Liver (tissue), 8 donors: ENCODE measurements at regions not wholly inside any gene's neighbourhood (a gene's known extent, or its start where the extent isn't known, plus 50 kb on each side); places are given as distances from the start of the nearest gene placed in this dataset.

Source experiments
- DNase-seq: peaks from one replicate; pipeline ENCODE4 v3.0.0-alpha.2; 2017; ENCODE audit warnings: low spot score
- H3K27ac ChIP-seq, 2 donors: one replicate each; pipeline ENCODE4 v1.7.0; 2013; ENCODE audit warnings: inconsistent platforms in 2 of 2, low read length in 2 of 2, control low read depth in 1 of 2, low read depth in 1 of 2, mild to moderate bottlenecking in 1 of 2
- H3K27me3 ChIP-seq, 4 donors: one replicate each; pipeline versions ENCODE4 v1.6.1 to v1.7.0; 2013; ENCODE audit warnings: low read length in 3 of 4, inconsistent platforms in 1 of 4, mild to moderate bottlenecking in 1 of 4, moderate library complexity in 1 of 4; ENCODE audit not compliant: control insufficient read depth in 4 of 4, insufficient read depth in 4 of 4
- H3K36me3 ChIP-seq, 4 donors: one replicate each; pipeline versions ENCODE4 v1.6.1 to v1.7.0; 2013; ENCODE audit warnings: low read length in 3 of 4, mild to moderate bottlenecking in 3 of 4, low read depth in 1 of 4, moderate library complexity in 1 of 4; ENCODE audit not compliant: control insufficient read depth in 4 of 4, insufficient read depth in 3 of 4
- H3K4me1 ChIP-seq, 4 donors: one replicate each; pipeline versions ENCODE4 v1.6.1 to v1.7.0; 2013; ENCODE audit warnings: low read length in 3 of 4, mild to moderate bottlenecking in 3 of 4, moderate library complexity in 1 of 4; ENCODE audit not compliant: control insufficient read depth in 4 of 4, insufficient read depth in 4 of 4
- H3K4me3 ChIP-seq, 3 donors: one replicate each; pipeline versions ENCODE4 v1.6.1 to v1.7.0; 2013; ENCODE audit warnings: low read length in 3 of 3, control low read depth in 1 of 3, low read depth in 1 of 3, mild to moderate bottlenecking in 1 of 3
- H3K9ac ChIP-seq, 2 donors: one replicate each; pipeline ENCODE4 v1.7.0; 2013; ENCODE audit warnings: low read length in 2 of 2, mild to moderate bottlenecking in 2 of 2, moderate library complexity in 2 of 2, control low read depth in 1 of 2, low read depth in 1 of 2
- H3K9me3 ChIP-seq, 4 donors: one replicate each; pipeline versions ENCODE4 v1.6.1 to v1.7.0; 2013; ENCODE audit warnings: low read length in 3 of 4; ENCODE audit not compliant: control insufficient read depth in 4 of 4
- EGR1 ChIP-seq, 2 donors: IDR thresholded peaks; 2 replicates each; pipeline ENCODE4 v1.6.1; 2016 to 2018; ENCODE audit warnings: antibody characterized with exemption in 2 of 2, low read depth in 2 of 2
- FOXA1 ChIP-seq: IDR thresholded peaks from 2 replicates; pipeline ENCODE4 v1.6.1; 2016; ENCODE audit warnings: antibody characterized with exemption
- FOXA2 ChIP-seq: IDR thresholded peaks from 2 replicates; pipeline ENCODE4 v1.6.1; 2016; ENCODE audit warnings: antibody characterized with exemption
- GABPA ChIP-seq, 2 donors: IDR thresholded peaks in 1 of 2; conservative IDR thresholded peaks in 1 of 2; 2 replicates each; pipeline ENCODE4 v1.6.1; 2016; ENCODE audit warnings: antibody characterized with exemption in 2 of 2, mild to moderate bottlenecking in 1 of 2, moderate library complexity in 1 of 2
- HNF4A ChIP-seq, 2 donors: conservative IDR thresholded peaks; 2 replicates each; pipeline ENCODE4 v1.6.1; 2016; ENCODE audit warnings: antibody characterized with exemption in 2 of 2, mild to moderate bottlenecking in 2 of 2
- HNF4G ChIP-seq: IDR thresholded peaks from 2 replicates; pipeline ENCODE4 v1.6.1; 2016; ENCODE audit warnings: antibody characterized with exemption
- JUND ChIP-seq, 2 donors: IDR thresholded peaks; 2 replicates each; pipeline ENCODE4 v1.6.1; 2016; ENCODE audit warnings: antibody characterized with exemption in 2 of 2
- NR2F2 ChIP-seq: IDR thresholded peaks from 2 replicates; pipeline ENCODE4 v1.6.1; 2016; ENCODE audit warnings: antibody characterized with exemption
- RAD21 ChIP-seq, 2 donors: IDR thresholded peaks; 2 replicates each; pipeline ENCODE4 v1.6.1; 2016; ENCODE audit warnings: antibody characterized with exemption in 2 of 2, mild to moderate bottlenecking in 2 of 2
- RXRA ChIP-seq, 2 donors: IDR thresholded peaks; 2 replicates each; pipeline ENCODE4 v1.6.1; 2017 to 2018; ENCODE audit warnings: antibody characterized with exemption in 2 of 2, mild to moderate bottlenecking in 1 of 2
- SP1 ChIP-seq: IDR thresholded peaks from 2 replicates; pipeline ENCODE4 v1.6.1; 2018; ENCODE audit warnings: antibody characterized with exemption, mild to moderate bottlenecking
- TAF1 ChIP-seq: conservative IDR thresholded peaks from 2 replicates; pipeline ENCODE4 v1.6.1; 2016; ENCODE audit warnings: antibody characterized with exemption, mild to moderate bottlenecking
- YY1 ChIP-seq: IDR thresholded peaks from 2 replicates; pipeline ENCODE4 v1.6.1; 2016; ENCODE audit warnings: antibody characterized with exemption, mild to moderate bottlenecking
- WGBS: extraction: QIAGEN DNeasy Blood & Tissue Kit; methylation state at CpG from one replicate; pipeline ENCODE4 v1.1.7; 2013; 5-methylcytosine and 5-hydroxymethylcytosine counted together
- TF ChIP-seq, protein P1 (sequence below): IDR thresholded peaks from 2 replicates; pipeline ENCODE4 v1.6.1; 2016; ENCODE audit warnings: antibody characterized with exemption
- TF ChIP-seq, protein P2 (sequence below): IDR thresholded peaks from 2 replicates; pipeline ENCODE4 v1.6.1; 2016; ENCODE audit warnings: antibody characterized with exemption
- TF ChIP-seq, protein P3 (sequence below): IDR thresholded peaks from 2 replicates; pipeline ENCODE4 v1.6.1; 2016; ENCODE audit warnings: antibody characterized with exemption, mild to moderate bottlenecking
- TF ChIP-seq, protein P4 (sequence below): fragments of 150-350 bp; IDR thresholded peaks from 2 replicates; pipeline ENCODE4 v1.5.1; 2017; ENCODE audit warnings: improper control_type of control experiment, low read depth, low read length; ENCODE audit not compliant: missing input control
- TF ChIP-seq, protein P5 (sequence below): IDR thresholded peaks from 2 replicates; pipeline ENCODE4 v1.6.1; 2016; ENCODE audit warnings: antibody characterized with exemption
- donor health status: healthy.
- donor health status: healthy.
- donor health status: healthy.
- donor health status: healthy.
- donor health status: healthy.

DNA sequence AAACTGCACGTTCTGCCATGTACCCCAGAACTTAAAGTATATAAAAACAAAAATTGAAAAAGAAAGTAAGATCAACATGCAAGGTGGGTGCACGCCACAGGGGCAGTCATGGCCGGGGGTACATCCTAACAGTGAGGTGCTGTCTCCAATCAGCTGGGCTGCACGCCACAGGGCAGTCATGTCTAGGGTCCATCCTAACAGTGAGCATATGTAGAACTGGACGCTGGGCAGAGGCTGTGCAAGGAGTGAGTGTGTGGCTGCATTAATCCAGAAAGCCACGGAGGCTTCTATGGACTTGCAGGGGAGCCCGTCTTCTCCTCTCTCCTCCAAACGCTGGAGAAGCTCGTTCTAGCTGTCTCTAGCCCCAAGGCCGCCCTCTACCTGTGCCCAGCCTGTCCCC lies 1105.0 kb downstream of the BRD1 start:
- Histone ChIP-seq H3K4me3 (no peak overlapping the region), H3K27me3 (no peaks in the 10 kb centered on the region), H3K9me3 (peaks cover 0 to 6% (median 0%) of the 10 kb centered on the region in 4 donors), H3K36me3 (no peaks in the 10 kb centered on the region), H3K27ac (no peak overlapping the region), H3K4me1 (no peaks in the 10 kb centered on the region), H3K9ac (no peak overlapping the region)
- WGBS: 87% methylated on average over 10 of the region's 10 CpGs
- no peak for DNase-seq
- TF ChIP-seq, protein P1, sequence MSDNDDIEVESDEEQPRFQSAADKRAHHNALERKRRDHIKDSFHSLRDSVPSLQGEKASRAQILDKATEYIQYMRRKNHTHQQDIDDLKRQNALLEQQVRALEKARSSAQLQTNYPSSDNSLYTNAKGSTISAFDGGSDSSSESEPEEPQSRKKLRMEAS: no peak
- no peak for TF ChIP-seq FOXA1
- TF ChIP-seq TAF1: no peak
- TF ChIP-seq, protein P2, sequence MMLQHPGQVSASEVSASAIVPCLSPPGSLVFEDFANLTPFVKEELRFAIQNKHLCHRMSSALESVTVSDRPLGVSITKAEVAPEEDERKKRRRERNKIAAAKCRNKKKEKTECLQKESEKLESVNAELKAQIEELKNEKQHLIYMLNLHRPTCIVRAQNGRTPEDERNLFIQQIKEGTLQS: no peak
- no peak for TF ChIP-seq JUND (IDR thresholded peaks at IDR 0.05)
- TF ChIP-seq RXRA (IDR thresholded peaks at IDR 0.05): no peak
- TF ChIP-seq SP1: no peak
- TF ChIP-seq, protein P3, sequence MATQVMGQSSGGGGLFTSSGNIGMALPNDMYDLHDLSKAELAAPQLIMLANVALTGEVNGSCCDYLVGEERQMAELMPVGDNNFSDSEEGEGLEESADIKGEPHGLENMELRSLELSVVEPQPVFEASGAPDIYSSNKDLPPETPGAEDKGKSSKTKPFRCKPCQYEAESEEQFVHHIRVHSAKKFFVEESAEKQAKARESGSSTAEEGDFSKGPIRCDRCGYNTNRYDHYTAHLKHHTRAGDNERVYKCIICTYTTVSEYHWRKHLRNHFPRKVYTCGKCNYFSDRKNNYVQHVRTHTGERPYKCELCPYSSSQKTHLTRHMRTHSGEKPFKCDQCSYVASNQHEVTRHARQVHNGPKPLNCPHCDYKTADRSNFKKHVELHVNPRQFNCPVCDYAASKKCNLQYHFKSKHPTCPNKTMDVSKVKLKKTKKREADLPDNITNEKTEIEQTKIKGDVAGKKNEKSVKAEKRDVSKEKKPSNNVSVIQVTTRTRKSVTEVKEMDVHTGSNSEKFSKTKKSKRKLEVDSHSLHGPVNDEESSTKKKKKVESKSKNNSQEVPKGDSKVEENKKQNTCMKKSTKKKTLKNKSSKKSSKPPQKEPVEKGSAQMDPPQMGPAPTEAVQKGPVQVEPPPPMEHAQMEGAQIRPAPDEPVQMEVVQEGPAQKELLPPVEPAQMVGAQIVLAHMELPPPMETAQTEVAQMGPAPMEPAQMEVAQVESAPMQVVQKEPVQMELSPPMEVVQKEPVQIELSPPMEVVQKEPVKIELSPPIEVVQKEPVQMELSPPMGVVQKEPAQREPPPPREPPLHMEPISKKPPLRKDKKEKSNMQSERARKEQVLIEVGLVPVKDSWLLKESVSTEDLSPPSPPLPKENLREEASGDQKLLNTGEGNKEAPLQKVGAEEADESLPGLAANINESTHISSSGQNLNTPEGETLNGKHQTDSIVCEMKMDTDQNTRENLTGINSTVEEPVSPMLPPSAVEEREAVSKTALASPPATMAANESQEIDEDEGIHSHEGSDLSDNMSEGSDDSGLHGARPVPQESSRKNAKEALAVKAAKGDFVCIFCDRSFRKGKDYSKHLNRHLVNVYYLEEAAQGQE: no peak
- TF ChIP-seq HNF4A (conservative IDR thresholded peaks at IDR 0.05): no peak
- TF ChIP-seq, protein P4, sequence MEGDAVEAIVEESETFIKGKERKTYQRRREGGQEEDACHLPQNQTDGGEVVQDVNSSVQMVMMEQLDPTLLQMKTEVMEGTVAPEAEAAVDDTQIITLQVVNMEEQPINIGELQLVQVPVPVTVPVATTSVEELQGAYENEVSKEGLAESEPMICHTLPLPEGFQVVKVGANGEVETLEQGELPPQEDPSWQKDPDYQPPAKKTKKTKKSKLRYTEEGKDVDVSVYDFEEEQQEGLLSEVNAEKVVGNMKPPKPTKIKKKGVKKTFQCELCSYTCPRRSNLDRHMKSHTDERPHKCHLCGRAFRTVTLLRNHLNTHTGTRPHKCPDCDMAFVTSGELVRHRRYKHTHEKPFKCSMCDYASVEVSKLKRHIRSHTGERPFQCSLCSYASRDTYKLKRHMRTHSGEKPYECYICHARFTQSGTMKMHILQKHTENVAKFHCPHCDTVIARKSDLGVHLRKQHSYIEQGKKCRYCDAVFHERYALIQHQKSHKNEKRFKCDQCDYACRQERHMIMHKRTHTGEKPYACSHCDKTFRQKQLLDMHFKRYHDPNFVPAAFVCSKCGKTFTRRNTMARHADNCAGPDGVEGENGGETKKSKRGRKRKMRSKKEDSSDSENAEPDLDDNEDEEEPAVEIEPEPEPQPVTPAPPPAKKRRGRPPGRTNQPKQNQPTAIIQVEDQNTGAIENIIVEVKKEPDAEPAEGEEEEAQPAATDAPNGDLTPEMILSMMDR: no peak
- TF ChIP-seq RAD21 (IDR thresholded peaks at IDR 0.05): no peak
- TF ChIP-seq GABPA (IDR thresholded peaks at IDR 0.05 in 1 of 2, conservative IDR thresholded peaks at IDR 0.05 in 1 of 2): no peak
- TF ChIP-seq NR2F2: no peak
- no peak for TF ChIP-seq FOXA2
- no peak for TF ChIP-seq HNF4G
- TF ChIP-seq, protein P5, sequence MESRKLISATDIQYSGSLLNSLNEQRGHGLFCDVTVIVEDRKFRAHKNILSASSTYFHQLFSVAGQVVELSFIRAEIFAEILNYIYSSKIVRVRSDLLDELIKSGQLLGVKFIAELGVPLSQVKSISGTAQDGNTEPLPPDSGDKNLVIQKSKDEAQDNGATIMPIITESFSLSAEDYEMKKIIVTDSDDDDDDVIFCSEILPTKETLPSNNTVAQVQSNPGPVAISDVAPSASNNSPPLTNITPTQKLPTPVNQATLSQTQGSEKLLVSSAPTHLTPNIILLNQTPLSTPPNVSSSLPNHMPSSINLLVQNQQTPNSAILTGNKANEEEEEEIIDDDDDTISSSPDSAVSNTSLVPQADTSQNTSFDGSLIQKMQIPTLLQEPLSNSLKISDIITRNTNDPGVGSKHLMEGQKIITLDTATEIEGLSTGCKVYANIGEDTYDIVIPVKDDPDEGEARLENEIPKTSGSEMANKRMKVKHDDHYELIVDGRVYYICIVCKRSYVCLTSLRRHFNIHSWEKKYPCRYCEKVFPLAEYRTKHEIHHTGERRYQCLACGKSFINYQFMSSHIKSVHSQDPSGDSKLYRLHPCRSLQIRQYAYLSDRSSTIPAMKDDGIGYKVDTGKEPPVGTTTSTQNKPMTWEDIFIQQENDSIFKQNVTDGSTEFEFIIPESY: no peak
- TF ChIP-seq YY1: no peak
- no peak for TF ChIP-seq EGR1 (IDR thresholded peaks at IDR 0.05; ENCODE audit: low read depth in 2 of 2)

DNA sequence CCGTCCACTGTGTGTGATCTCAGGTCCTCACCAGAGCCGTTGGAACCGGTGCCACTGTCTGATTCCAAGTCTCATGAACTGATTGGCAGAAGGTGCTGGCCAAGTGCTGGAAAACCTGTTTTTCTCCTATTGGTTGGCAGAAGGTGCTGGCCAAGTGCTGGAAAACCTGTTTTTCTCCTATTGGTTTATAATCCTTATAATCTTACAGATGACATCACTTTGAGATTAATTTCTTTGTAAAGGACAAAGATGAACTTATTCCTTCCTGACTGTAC lies 1106.3 kb downstream of the BRD1 start:
- TF ChIP-seq JUND (IDR thresholded peaks at IDR 0.05): no peak
- Histone ChIP-seq H3K9me3 (no peaks in the 10 kb centered on the region), H3K9ac (no peak overlapping the region), H3K4me3 (no peak overlapping the region), H3K27me3 (no peaks in the 10 kb centered on the region), H3K27ac (no peak overlapping the region), H3K4me1 (no peaks in the 10 kb centered on the region), H3K36me3 (no peaks in the 10 kb centered on the region)
- DNase-seq: no peak
- 79% methylated on average over 3 of the region's 3 CpGs for WGBS
